ENCODE measurements at regions not wholly inside any gene's neighbourhood (a gene's known extent, or its start where the extent isn't known, plus 50 kb on each side); places are given as distances from the start of the nearest gene placed in this dataset.

DNA sequence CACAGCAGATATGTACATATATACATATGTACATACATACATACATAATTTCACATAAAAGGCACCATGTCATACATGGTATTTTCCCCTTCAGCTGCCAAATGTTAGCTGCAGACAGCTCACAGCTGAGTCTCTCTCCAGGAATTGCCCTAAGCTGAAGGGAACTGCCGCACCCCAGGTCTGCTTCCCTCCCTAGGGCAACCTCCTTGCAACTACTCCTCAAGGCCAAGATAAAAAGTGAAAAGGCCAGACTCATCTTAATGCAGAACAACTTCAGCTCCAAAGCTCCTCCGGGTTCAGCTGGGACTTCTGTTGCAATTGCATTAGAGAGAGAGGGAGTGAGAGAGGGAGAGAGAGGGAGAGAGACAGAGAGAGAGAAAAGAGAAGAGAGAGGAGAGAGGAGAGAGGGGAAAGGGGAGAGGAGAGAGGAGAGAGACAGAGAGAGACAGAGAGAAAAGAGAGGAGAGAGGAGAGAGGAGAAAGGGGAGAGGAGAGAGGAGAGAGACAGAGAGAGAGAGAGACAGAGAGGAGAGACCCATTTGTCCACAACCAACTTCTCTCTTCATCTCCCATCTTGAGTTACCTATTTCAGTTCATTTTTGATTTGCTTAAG, 143.4 kb upstream of the HES1 start:
- TF ChIP-seq, protein P1, sequence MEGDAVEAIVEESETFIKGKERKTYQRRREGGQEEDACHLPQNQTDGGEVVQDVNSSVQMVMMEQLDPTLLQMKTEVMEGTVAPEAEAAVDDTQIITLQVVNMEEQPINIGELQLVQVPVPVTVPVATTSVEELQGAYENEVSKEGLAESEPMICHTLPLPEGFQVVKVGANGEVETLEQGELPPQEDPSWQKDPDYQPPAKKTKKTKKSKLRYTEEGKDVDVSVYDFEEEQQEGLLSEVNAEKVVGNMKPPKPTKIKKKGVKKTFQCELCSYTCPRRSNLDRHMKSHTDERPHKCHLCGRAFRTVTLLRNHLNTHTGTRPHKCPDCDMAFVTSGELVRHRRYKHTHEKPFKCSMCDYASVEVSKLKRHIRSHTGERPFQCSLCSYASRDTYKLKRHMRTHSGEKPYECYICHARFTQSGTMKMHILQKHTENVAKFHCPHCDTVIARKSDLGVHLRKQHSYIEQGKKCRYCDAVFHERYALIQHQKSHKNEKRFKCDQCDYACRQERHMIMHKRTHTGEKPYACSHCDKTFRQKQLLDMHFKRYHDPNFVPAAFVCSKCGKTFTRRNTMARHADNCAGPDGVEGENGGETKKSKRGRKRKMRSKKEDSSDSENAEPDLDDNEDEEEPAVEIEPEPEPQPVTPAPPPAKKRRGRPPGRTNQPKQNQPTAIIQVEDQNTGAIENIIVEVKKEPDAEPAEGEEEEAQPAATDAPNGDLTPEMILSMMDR (IDR thresholded peaks at IDR 0.05): no peak
- no peak for TF ChIP-seq EP300 (IDR thresholded peaks at IDR 0.05)
